Panc1 (cell line): ENCODE measurements at regions not wholly inside any gene's neighbourhood (a gene's known extent, or its start where the extent isn't known, plus 50 kb on each side); places are given as distances from the start of the nearest gene placed in this dataset.
"Not testable (repeated sequence)": the region's sequence is repeated elsewhere in the genome, so short reads cannot be mapped to it uniquely, and the experiment has no call there.

ENCODE experiments used
- POLR2AphosphoS5 ChIP-seq: IDR thresholded peaks from 2 replicates; pipeline ENCODE4 v1.6.1; 2012; ENCODE audit warnings: mild to moderate bottlenecking, low read depth, low read length, moderate library complexity
- TF ChIP-seq, protein P1 (sequence below): fragments of 450-650 bp; IDR thresholded peaks from 2 replicates; pipeline ENCODE4 v1.5.1; 2017; ENCODE audit warnings: mild to moderate bottlenecking
- TF ChIP-seq, protein P2 (sequence below), 2 experiments: IDR thresholded peaks; 2 replicates each; pipeline ENCODE4 v1.6.1; 2011 to 2012; ENCODE audit warnings: low read depth in 2 of 2, control low read depth in 1 of 2, low read length in 1 of 2, mild to moderate bottlenecking in 1 of 2, moderate library complexity in 1 of 2; ENCODE audit not compliant: insufficient read depth in 1 of 2

DNA sequence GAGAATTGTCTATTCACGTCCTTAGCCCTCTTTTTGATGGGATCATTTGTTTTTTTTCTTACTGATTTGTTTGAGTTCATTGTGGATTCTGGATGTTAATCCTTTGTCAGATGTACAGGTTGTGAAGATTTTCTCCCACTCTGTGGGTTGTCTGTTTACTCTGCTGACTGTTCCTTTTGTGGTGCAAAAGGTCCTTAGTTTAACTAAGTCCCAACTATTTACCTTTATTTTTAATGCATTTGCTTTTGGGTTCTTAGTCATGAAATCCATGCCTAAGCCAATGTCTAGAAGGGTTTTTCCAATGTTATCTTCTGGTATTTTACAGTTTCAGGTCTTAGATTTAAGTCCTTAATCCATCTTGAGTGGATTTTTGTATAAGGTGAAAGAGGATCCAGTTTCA is 336.3 kb downstream of the TFAP2B start:
- TF ChIP-seq, protein P1, sequence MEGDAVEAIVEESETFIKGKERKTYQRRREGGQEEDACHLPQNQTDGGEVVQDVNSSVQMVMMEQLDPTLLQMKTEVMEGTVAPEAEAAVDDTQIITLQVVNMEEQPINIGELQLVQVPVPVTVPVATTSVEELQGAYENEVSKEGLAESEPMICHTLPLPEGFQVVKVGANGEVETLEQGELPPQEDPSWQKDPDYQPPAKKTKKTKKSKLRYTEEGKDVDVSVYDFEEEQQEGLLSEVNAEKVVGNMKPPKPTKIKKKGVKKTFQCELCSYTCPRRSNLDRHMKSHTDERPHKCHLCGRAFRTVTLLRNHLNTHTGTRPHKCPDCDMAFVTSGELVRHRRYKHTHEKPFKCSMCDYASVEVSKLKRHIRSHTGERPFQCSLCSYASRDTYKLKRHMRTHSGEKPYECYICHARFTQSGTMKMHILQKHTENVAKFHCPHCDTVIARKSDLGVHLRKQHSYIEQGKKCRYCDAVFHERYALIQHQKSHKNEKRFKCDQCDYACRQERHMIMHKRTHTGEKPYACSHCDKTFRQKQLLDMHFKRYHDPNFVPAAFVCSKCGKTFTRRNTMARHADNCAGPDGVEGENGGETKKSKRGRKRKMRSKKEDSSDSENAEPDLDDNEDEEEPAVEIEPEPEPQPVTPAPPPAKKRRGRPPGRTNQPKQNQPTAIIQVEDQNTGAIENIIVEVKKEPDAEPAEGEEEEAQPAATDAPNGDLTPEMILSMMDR, result not testable (repeated sequence)
- TF ChIP-seq POLR2AphosphoS5, result not testable (repeated sequence)
- TF ChIP-seq, protein P2, sequence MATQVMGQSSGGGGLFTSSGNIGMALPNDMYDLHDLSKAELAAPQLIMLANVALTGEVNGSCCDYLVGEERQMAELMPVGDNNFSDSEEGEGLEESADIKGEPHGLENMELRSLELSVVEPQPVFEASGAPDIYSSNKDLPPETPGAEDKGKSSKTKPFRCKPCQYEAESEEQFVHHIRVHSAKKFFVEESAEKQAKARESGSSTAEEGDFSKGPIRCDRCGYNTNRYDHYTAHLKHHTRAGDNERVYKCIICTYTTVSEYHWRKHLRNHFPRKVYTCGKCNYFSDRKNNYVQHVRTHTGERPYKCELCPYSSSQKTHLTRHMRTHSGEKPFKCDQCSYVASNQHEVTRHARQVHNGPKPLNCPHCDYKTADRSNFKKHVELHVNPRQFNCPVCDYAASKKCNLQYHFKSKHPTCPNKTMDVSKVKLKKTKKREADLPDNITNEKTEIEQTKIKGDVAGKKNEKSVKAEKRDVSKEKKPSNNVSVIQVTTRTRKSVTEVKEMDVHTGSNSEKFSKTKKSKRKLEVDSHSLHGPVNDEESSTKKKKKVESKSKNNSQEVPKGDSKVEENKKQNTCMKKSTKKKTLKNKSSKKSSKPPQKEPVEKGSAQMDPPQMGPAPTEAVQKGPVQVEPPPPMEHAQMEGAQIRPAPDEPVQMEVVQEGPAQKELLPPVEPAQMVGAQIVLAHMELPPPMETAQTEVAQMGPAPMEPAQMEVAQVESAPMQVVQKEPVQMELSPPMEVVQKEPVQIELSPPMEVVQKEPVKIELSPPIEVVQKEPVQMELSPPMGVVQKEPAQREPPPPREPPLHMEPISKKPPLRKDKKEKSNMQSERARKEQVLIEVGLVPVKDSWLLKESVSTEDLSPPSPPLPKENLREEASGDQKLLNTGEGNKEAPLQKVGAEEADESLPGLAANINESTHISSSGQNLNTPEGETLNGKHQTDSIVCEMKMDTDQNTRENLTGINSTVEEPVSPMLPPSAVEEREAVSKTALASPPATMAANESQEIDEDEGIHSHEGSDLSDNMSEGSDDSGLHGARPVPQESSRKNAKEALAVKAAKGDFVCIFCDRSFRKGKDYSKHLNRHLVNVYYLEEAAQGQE (IDR thresholded peaks at IDR 0.05; ENCODE audit: insufficient read depth in 1 of 2, low read depth in 2 of 2, low read length in 1 of 2), result not testable (repeated sequence)
